ENCODE measurements at regions not wholly inside any gene's neighbourhood (a gene's known extent, or its start where the extent isn't known, plus 50 kb on each side); places are given as distances from the start of the nearest gene placed in this dataset.

DNA sequence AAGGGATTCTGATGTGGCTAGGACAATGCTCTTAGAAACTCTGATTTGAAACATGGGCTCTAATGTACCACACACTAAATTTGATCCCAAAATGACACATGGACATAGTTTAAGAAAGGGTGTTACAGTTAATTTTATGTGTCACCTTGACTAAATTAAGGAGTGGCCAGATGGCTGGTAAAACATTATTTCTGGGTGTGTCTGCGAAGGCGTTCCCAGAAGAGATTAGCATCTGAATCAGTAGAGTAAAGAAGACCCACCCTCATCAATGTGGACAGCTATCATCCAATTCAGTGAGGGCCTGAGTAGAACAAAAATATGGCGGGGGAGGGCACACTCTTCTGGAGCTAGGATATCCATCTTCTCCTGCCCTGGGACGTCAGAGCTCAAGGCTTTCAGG lies 283.1 kb upstream of the CHAC2 start:
- Histone ChIP-seq H3K9me3 (ENCODE audit: control insufficient read depth, low read length) (no peaks in the 10 kb centered on the region), H3K27ac (ENCODE audit: low read depth, low read length) (no peak overlapping the region), H3K36me3 (ENCODE audit: control insufficient read depth, insufficient read depth, low read length) (no peaks in the 10 kb centered on the region), H3K4me1 (ENCODE audit: control insufficient read depth, insufficient read depth, low read length) (no peaks in the 10 kb centered on the region), H3K27me3 (ENCODE audit: control insufficient read depth, insufficient read depth, low read length, poor library complexity, severe bottlenecking) (no peaks in the 10 kb centered on the region), H3K9ac (ENCODE audit: extremely low read depth, low read length, poor library complexity, severe bottlenecking) (no peak overlapping the region), H3K4me3 (ENCODE audit: low read length) (no peak overlapping the region)
- no peaks in the 10 kb centered on the region for H3K36me3 Mint-ChIP-seq (ENCODE audit: low read depth)
- TF ChIP-seq, protein P1, sequence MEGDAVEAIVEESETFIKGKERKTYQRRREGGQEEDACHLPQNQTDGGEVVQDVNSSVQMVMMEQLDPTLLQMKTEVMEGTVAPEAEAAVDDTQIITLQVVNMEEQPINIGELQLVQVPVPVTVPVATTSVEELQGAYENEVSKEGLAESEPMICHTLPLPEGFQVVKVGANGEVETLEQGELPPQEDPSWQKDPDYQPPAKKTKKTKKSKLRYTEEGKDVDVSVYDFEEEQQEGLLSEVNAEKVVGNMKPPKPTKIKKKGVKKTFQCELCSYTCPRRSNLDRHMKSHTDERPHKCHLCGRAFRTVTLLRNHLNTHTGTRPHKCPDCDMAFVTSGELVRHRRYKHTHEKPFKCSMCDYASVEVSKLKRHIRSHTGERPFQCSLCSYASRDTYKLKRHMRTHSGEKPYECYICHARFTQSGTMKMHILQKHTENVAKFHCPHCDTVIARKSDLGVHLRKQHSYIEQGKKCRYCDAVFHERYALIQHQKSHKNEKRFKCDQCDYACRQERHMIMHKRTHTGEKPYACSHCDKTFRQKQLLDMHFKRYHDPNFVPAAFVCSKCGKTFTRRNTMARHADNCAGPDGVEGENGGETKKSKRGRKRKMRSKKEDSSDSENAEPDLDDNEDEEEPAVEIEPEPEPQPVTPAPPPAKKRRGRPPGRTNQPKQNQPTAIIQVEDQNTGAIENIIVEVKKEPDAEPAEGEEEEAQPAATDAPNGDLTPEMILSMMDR (conservative IDR thresholded peaks at IDR 0.05), result no peak
- 89 to 95% methylated on average over 3 to 4 of the region's 4 CpGs for WGBS, 2 experiments (ENCODE audit: insufficient coverage in 1 of 2, insufficient read length in 1 of 2)
- H3K4me3 Mint-ChIP-seq, result no peak overlapping the region
- peaks cover 4% of the 10 kb centered on the region for H3K9me3 Mint-ChIP-seq
- no peaks in the 10 kb centered on the region for H3K4me1 Mint-ChIP-seq
- H3K27ac Mint-ChIP-seq, result no peak overlapping the region
- DNase-seq, result no peak
- H3K27me3 Mint-ChIP-seq (ENCODE audit: insufficient read depth), result no peaks in the 10 kb centered on the region

DNA sequence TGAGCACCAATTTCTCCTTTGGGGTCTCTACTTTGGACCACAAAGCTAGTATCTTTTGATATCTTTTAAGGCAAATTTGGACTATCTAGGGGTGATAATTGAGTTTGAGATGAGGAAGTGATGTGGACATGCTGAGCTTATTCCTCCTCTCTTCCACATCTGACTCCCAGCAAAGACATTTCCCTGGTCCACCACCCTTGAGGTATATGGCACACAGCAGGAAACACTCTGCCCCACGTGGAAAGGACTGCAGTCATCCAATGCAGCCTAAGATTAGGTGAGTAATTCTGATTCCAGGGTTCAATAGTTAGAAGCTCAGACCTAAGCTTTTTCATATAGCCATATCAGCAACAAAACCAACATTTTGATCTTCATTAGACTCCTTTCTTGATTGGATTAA lies 290.1 kb upstream of the CHAC2 start:
- no peaks in the 10 kb centered on the region for H3K27me3 ChIP-seq (ENCODE audit: control insufficient read depth, insufficient read depth, low read length, poor library complexity, severe bottlenecking)
- H3K9ac ChIP-seq (ENCODE audit: extremely low read depth, low read length, poor library complexity, severe bottlenecking), result no peak overlapping the region
- Mint-ChIP-seq H3K27me3 (ENCODE audit: insufficient read depth) (no peaks in the 10 kb centered on the region), H3K36me3 (ENCODE audit: low read depth) (no peaks in the 10 kb centered on the region), H3K4me3 (no peak overlapping the region), H3K9me3 (peaks cover 3% of the 10 kb centered on the region), H3K27ac (no peak overlapping the region), H3K4me1 (no peaks in the 10 kb centered on the region)
- TF ChIP-seq, protein P1 (conservative IDR thresholded peaks at IDR 0.05), result no peak
- no peaks in the 10 kb centered on the region for H3K9me3 ChIP-seq (ENCODE audit: control insufficient read depth, low read length)
- DNase-seq, result no peak
- H3K27ac ChIP-seq (ENCODE audit: low read depth, low read length), result no peak overlapping the region
- WGBS, 2 experiments (ENCODE audit: insufficient coverage in 1 of 2, insufficient read length in 1 of 2), result 35% methylated on average over 1 of the region's 1 CpG; no CpG with 5 or more reads in 1 of the 2 experiments
- no peaks in the 10 kb centered on the region for H3K4me1 ChIP-seq (ENCODE audit: control insufficient read depth, insufficient read depth, low read length)
- H3K36me3 ChIP-seq (ENCODE audit: control insufficient read depth, insufficient read depth, low read length), result no peaks in the 10 kb centered on the region
- no peak overlapping the region for H3K4me3 ChIP-seq (ENCODE audit: low read length)

DNA sequence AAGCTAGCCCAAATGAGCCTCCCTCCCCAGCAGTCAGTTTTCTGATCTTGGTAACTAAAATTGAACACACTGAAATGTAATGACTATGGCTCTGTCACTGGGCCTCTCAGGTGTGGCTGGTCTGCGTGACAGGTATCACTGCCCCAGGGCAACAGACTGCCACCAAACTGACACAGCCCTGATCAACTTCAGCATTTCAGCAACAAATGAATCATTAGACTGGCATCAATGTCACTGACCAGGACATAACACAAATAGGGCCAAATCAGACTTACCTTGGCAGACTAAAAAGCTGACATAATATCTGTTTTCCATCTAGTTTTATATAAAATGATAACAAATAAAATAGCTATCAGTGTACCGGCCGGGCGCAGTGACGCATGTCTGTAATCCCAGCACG lies 290.8 kb upstream of the CHAC2 start:
- no peaks in the 10 kb centered on the region for H3K9me3 Mint-ChIP-seq
- no peaks in the 10 kb centered on the region for H3K4me1 Mint-ChIP-seq
- no peaks in the 10 kb centered on the region for H3K36me3 Mint-ChIP-seq (ENCODE audit: low read depth)
- no peak for DNase-seq
- no peak overlapping the region for H3K27ac ChIP-seq (ENCODE audit: low read depth, low read length)
- no peak overlapping the region for H3K4me3 ChIP-seq (ENCODE audit: low read length)
- H3K4me1 ChIP-seq (ENCODE audit: control insufficient read depth, insufficient read depth, low read length), result no peaks in the 10 kb centered on the region
- H3K9me3 ChIP-seq (ENCODE audit: control insufficient read depth, low read length), result no peaks in the 10 kb centered on the region
- no peaks in the 10 kb centered on the region for H3K27me3 ChIP-seq (ENCODE audit: control insufficient read depth, insufficient read depth, low read length, poor library complexity, severe bottlenecking)
- TF ChIP-seq, protein P1 (conservative IDR thresholded peaks at IDR 0.05), result no peak
- H3K27ac Mint-ChIP-seq, result no peak overlapping the region
- H3K9ac ChIP-seq (ENCODE audit: extremely low read depth, low read length, poor library complexity, severe bottlenecking), result no peak overlapping the region
- WGBS, 2 experiments (ENCODE audit: insufficient coverage in 1 of 2, insufficient read length in 1 of 2), result 93 to 100% methylated on average over 1 to 6 of the region's 6 CpGs
- H3K27me3 Mint-ChIP-seq (ENCODE audit: insufficient read depth), result no peaks in the 10 kb centered on the region
- H3K36me3 ChIP-seq (ENCODE audit: control insufficient read depth, insufficient read depth, low read length), result no peaks in the 10 kb centered on the region
- no peak overlapping the region for H3K4me3 Mint-ChIP-seq
